IMR-90 (cell line): ENCODE measurements at regions not wholly inside any gene's neighbourhood (a gene's known extent, or its start where the extent isn't known, plus 50 kb on each side); places are given as distances from the start of the nearest gene placed in this dataset.

ENCODE experiments used
- ATAC-seq: fragments of 200-7000 bp; cut with Tn5 transposase; 2 replicates; pipeline ENCODE4 v1.9.1; 2020; ENCODE audit warnings: low read depth, mild to moderate bottlenecking, moderate library complexity
- BruUV-seq: library from RNA; stranded (reverse); fragments of 400-500 nt; replicated peaks from 2 replicates; lab custom pipeline; 2021; lab: Mats Ljungman, UMichigan
- CTCF ChIA-PET: fragments of 300-600 bp; formaldehyde crosslinking; extraction: SDS; loops from one replicate; lab custom pipeline; 2021; ENCODE audit warnings: antibody characterized with exemption; lab: Yijun Ruan, JAX
- POLR2A ChIA-PET: fragments of 300-600 bp; sonication (Branson Sonifier 250); formaldehyde crosslinking; loops from one replicate; lab custom pipeline; 2022; ENCODE audit warnings: antibody characterized with exemption; ENCODE audit not compliant: unreplicated experiment; lab: Charles Lee
- DNase-seq: peaks from one replicate; pipeline ENCODE4 v3.0.0; 2013
- H2AFZ ChIP-seq: replicated peaks from 2 replicates; pipeline ENCODE3; 2013; ENCODE audit warnings: low read length, mild to moderate bottlenecking; ENCODE audit not compliant: poor library complexity
- H2AK5ac ChIP-seq: 2 replicates; pipeline ENCODE4 v1.6.1; 2013; ENCODE audit warnings: low read depth, low read length, inconsistent platforms
- H2AK9ac ChIP-seq: replicated peaks from 2 replicates; pipeline ENCODE3; 2013; ENCODE audit warnings: mild to moderate bottlenecking, low read depth, low read length, moderate library complexity; ENCODE audit not compliant: poor library complexity
- H2BK120ac ChIP-seq: 2 replicates; pipeline ENCODE4 v1.6.1; 2013; ENCODE audit warnings: low read depth, low read length, inconsistent platforms
- H2BK15ac ChIP-seq: 3 replicates; pipeline ENCODE4 v1.6.1; 2013; ENCODE audit warnings: low read depth, low read length, inconsistent platforms
- H2BK20ac ChIP-seq: 2 replicates; pipeline ENCODE4 v1.6.1; 2013; ENCODE audit warnings: low read depth, mild to moderate bottlenecking, inconsistent platforms, low read length, moderate library complexity
- H2BK5ac ChIP-seq: 2 replicates; pipeline ENCODE4 v1.6.1; 2013; ENCODE audit warnings: mild to moderate bottlenecking, low read depth, low read length, inconsistent platforms; ENCODE audit not compliant: poor library complexity, severe bottlenecking
- H3K14ac ChIP-seq: replicated peaks from 2 replicates; pipeline ENCODE4 v1.6.1; 2013; ENCODE audit warnings: low read depth, low read length, inconsistent platforms
- H3K18ac ChIP-seq: 2 replicates; pipeline ENCODE4 v1.6.1; 2013; ENCODE audit warnings: low read depth, low read length, control low read depth
- H3K23ac ChIP-seq: 2 replicates; pipeline ENCODE4 v1.6.1; 2013; ENCODE audit warnings: low read depth, low read length, inconsistent platforms
- H3K27ac ChIP-seq: 2 replicates; pipeline ENCODE4 v1.5.1; 2013; ENCODE audit warnings: mild to moderate bottlenecking, control low read depth, low read length; ENCODE audit not compliant: insufficient read depth
- H3K27me3 ChIP-seq: 2 replicates; pipeline ENCODE4 v1.6.1; 2013; ENCODE audit warnings: low read length; ENCODE audit not compliant: control insufficient read depth, insufficient read depth
- H3K36me3 ChIP-seq: 2 replicates; pipeline ENCODE4 v1.6.1; 2013; ENCODE audit warnings: low read length, mixed read lengths; ENCODE audit not compliant: control insufficient read depth, insufficient read depth
- H3K4ac ChIP-seq: 2 replicates; pipeline ENCODE4 v1.6.1; 2013; ENCODE audit warnings: low read depth, low read length, inconsistent platforms
- H3K4me1 ChIP-seq: 2 replicates; pipeline ENCODE4 v1.6.1; 2013; ENCODE audit warnings: low read length, mixed read lengths; ENCODE audit not compliant: control insufficient read depth, insufficient read depth
- H3K4me2 ChIP-seq: 2 replicates; pipeline ENCODE4 v1.6.1; 2013; ENCODE audit warnings: low read depth, mild to moderate bottlenecking, control low read depth, low read length, moderate library complexity
- H3K4me3 ChIP-seq: 2 replicates; pipeline ENCODE4 v1.5.1; 2013; ENCODE audit warnings: low read depth, mild to moderate bottlenecking, control low read depth, low read length, moderate library complexity; ENCODE audit not compliant: insufficient read depth
- H3K56ac ChIP-seq: 2 replicates; pipeline ENCODE4 v1.6.1; 2013; ENCODE audit warnings: low read length, inconsistent platforms; ENCODE audit not compliant: insufficient read depth; ENCODE audit errors: extremely low read depth
- H3K79me1 ChIP-seq, 2 experiments: 2 replicates each; pipeline ENCODE4 v1.6.1; 2013; ENCODE audit warnings: low read length in 2 of 2, inconsistent platforms in 1 of 2, low read depth in 1 of 2
- H3K9ac ChIP-seq: 2 replicates; pipeline ENCODE4 v1.6.1; 2013; ENCODE audit warnings: low read depth, low read length, control low read depth
- H3K9me1 ChIP-seq: 2 replicates; pipeline ENCODE4 v1.6.1; 2013; ENCODE audit warnings: low read length, inconsistent platforms; ENCODE audit not compliant: insufficient read depth
- H3K9me3 ChIP-seq: 2 replicates; pipeline ENCODE4 v1.6.1; 2013; ENCODE audit warnings: low read length; ENCODE audit not compliant: control insufficient read depth, insufficient read depth
- H4K20me1 ChIP-seq: 2 replicates; pipeline ENCODE4 v1.6.1; 2013; ENCODE audit warnings: low read length, inconsistent platforms; ENCODE audit not compliant: insufficient read depth
- H4K5ac ChIP-seq: 2 replicates; pipeline ENCODE4 v1.6.1; 2013; ENCODE audit warnings: mild to moderate bottlenecking, low read depth, low read length, control low read depth
- H4K8ac ChIP-seq, 2 experiments: 2 replicates each; pipeline ENCODE4 v1.6.1; 2013; ENCODE audit warnings: low read depth in 2 of 2, low read length in 2 of 2, control low read depth in 1 of 2, inconsistent platforms in 1 of 2
- H4K91ac ChIP-seq: 2 replicates; pipeline ENCODE4 v1.6.1; 2013; ENCODE audit warnings: low read depth, low read length, inconsistent platforms; ENCODE audit not compliant: insufficient read depth
- CEBPB ChIP-seq: IDR thresholded peaks from 2 replicates; pipeline ENCODE4 v1.6.1; 2012; ENCODE audit warnings: low read depth, low read length, improper control_type of control experiment
- FOS ChIP-seq: fragments of 150-350 bp; IDR thresholded peaks from 2 replicates; pipeline ENCODE4 v1.6.1; 2016; ENCODE audit warnings: low read depth, low read length
- MAZ ChIP-seq: IDR thresholded peaks from 2 replicates; pipeline ENCODE4 v1.6.1; 2012; ENCODE audit warnings: low read depth, mild to moderate bottlenecking, low read length, improper control_type of control experiment, moderate library complexity, borderline replicate concordance
- MXI1 ChIP-seq: IDR thresholded peaks from 2 replicates; pipeline ENCODE4 v1.6.1; 2012; ENCODE audit warnings: low read depth, mild to moderate bottlenecking, low read length, moderate library complexity, borderline replicate concordance
- POLR2A ChIP-seq: IDR thresholded peaks from 2 replicates; pipeline ENCODE4 v1.6.1; 2012; ENCODE audit warnings: mild to moderate bottlenecking, low read depth, low read length
- RAD21 ChIP-seq: IDR thresholded peaks from 2 replicates; pipeline ENCODE4 v1.6.1; 2012; ENCODE audit warnings: low read length, improper control_type of control experiment
- WGBS, 2 experiments: methylation state at CpG; one replicate each; pipeline versions ENCODE4 v1.1.5 to v1.1.7; 2013; ENCODE audit warnings: missing lambda C conversion rate in 2 of 2; ENCODE audit not compliant: insufficient read length in 1 of 2; ENCODE audit errors: extremely low coverage in 2 of 2; 5-methylcytosine and 5-hydroxymethylcytosine counted together
- dilution Hi-C: fragments of 300-500 bp; cut with HindIII; formaldehyde crosslinking; loops from one replicate; pipeline ENCODE4 v1.14.3; 2018; ENCODE audit warnings: low sequenced_read_pairs; ENCODE audit not compliant: unreplicated experiment
- in situ Hi-C: fragments of 300-500 bp; cut with MboI; formaldehyde crosslinking; loops from 3 replicates; pipeline ENCODE4 v1.14.3; 2019; ENCODE audit warnings: low sequenced_read_pairs, inconsistent platforms, mixed read lengths
- intact Hi-C: fragments of 100-400 bp; cut with micrococcal nuclease; formaldehyde crosslinking; loops from 2 replicates; pipeline ENCODE4 v1.10.0; 2022
- TF ChIP-seq, protein P1 (sequence below): fragments of 150-350 bp; IDR thresholded peaks from 2 replicates; pipeline ENCODE4 v1.6.1; 2017; ENCODE audit warnings: mild to moderate bottlenecking, antibody characterized with exemption, low read length, low read depth

DNA sequence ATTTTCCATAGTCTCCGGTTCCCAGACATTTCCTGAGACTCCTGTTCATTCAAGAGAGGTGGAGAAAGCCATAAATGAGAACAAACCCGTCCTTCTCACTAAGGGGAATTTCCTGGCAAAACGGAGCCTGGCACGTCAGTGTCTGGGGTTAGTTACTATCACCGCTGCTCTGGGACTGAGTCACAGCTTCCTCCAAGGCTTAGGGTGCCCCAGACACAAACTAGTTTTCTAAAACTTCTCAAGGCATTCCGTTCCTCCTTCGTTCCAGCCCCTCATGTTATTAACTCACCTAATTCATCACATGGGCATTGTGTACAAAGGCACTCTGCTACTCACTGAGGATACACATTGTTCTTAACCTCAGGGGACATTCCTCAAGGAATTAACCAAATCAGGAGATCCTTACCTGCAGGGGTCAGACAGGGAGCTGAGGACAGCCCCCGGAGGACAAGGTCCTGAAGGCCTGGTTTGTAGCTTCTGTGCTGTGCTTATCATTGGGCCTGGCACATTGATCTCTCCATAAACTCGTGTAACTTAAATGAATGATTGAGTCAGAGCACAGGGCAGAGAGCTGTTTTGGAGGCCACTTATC lies 103.0 kb upstream of the KLF6 start:
- Histone ChIP-seq H2AK9ac (peak overlapping the region; percentile 62), H3K9ac (peak overlapping the region; percentile 47), H3K27ac (peak overlapping the region; percentile 90), H3K4me1 (peaks cover 29% of the 10 kb centered on the region), H3K9me3 (no peaks in the 10 kb centered on the region), H4K91ac (peak overlapping the region; percentile 82), H3K9me1 (peaks cover 13% of the 10 kb centered on the region), H2BK5ac (peak overlapping the region; percentile 96), H3K14ac (peak overlapping the region; percentile 74), H2AFZ (peak overlapping the region; percentile 69), H2BK20ac (peak overlapping the region; percentile 94), H2BK120ac (peak overlapping the region; percentile 89), H3K56ac (peak overlapping the region; percentile 68), H3K27me3 (no peaks in the 10 kb centered on the region), H2AK5ac (peak overlapping the region; percentile 45), H4K8ac (peak overlapping the region; percentile 5 to 85; a peak in 3 of 4 replicates), H3K18ac (peak overlapping the region; percentile 90), H3K36me3 (no peaks in the 10 kb centered on the region), H3K79me1 (0 out of 4 replicates have a peak, but pooled peaks cover 0 to 6% of the 10 kb centered on the region in 2 experiments), H3K4me2 (peak overlapping the region; percentile 51), H3K4me3 (no peak overlapping the region), H3K4ac (peak overlapping the region; percentile 95), H3K23ac (peak overlapping the region; percentile 63), H4K20me1 (no peaks in the 10 kb centered on the region), H4K5ac (peak overlapping the region; percentile 93), H2BK15ac (peak overlapping the region; percentile 83)
- in situ Hi-C loops (loop anchor here (5.0 kb wide), 1 partner anchor 81 kb away; no protein-coding TSS in a partner anchor), dilution Hi-C loops (no loop called here), intact Hi-C loops (loop anchor here (5.0 kb wide), 1 partner anchor 101 kb away; the partner anchor contains the start of gene KLF6)
- TF ChIP-seq, protein P1, sequence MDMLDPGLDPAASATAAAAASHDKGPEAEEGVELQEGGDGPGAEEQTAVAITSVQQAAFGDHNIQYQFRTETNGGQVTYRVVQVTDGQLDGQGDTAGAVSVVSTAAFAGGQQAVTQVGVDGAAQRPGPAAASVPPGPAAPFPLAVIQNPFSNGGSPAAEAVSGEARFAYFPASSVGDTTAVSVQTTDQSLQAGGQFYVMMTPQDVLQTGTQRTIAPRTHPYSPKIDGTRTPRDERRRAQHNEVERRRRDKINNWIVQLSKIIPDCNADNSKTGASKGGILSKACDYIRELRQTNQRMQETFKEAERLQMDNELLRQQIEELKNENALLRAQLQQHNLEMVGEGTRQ: peak; percentile 64; the same call in 1 of the 2 replicates
- TF ChIP-seq RAD21: peak; percentile 28
- TF ChIP-seq MAZ: no peak
- TF ChIP-seq MXI1: no peak
- peak; percentile 92 for TF ChIP-seq FOS
- TF ChIP-seq CEBPB: 0 out of 2 replicates have a peak, but pooled peaks have one; percentile 1
- TF ChIP-seq POLR2A: peak; percentile 52; the same call in 1 of the 2 replicates
- ChIA-PET POLR2A (interaction anchor here (0.7 kb wide), 1 partner anchor 57 kb away, joined by 4 read pairs; no protein-coding TSS in a partner anchor), CTCF (no interaction called here)
- peak; percentile 97 for DNase-seq
- 4% methylated on average over 4 of the region's 9 CpGs; no CpG with 5 or more reads in 1 of the 2 experiments for WGBS, 2 experiments
- no TSS peak for BruUV-seq
- ATAC-seq: peak; percentile 70
